NT2/D1 (cell line): ENCODE measurements at regions not wholly inside any gene's neighbourhood (a gene's known extent, or its start where the extent isn't known, plus 50 kb on each side); places are given as distances from the start of the nearest gene placed in this dataset.

Experiments
- DNase-seq: peaks from one replicate; pipeline ENCODE4 v3.0.0-alpha.2; 2011; ENCODE audit warnings: low read depth, low spot score
- H3K27me3 ChIP-seq: 2 replicates; pipeline ENCODE4 v1.6.0; 2011; ENCODE audit warnings: mild to moderate bottlenecking; ENCODE audit not compliant: insufficient read length, insufficient read depth
- H3K36me3 ChIP-seq: 2 replicates; pipeline ENCODE4 v1.6.1; 2011; ENCODE audit warnings: mild to moderate bottlenecking, low read length, mixed read lengths; ENCODE audit not compliant: insufficient read depth, insufficient read length
- H3K4me1 ChIP-seq: 2 replicates; pipeline ENCODE4 v1.5.1; 2011; ENCODE audit not compliant: insufficient read depth, insufficient read length
- H3K4me3 ChIP-seq: 2 replicates; pipeline ENCODE4 v1.5.1; 2011; ENCODE audit warnings: low read depth; ENCODE audit not compliant: insufficient read length
- H3K9ac ChIP-seq: 2 replicates; pipeline ENCODE4 v1.6.0; 2011; ENCODE audit warnings: low read depth; ENCODE audit not compliant: insufficient read length
- H3K9me3 ChIP-seq: 2 replicates; pipeline ENCODE4 v1.5.1; 2011; ENCODE audit warnings: mild to moderate bottlenecking, low read length; ENCODE audit not compliant: insufficient read depth
- SUZ12 ChIP-seq: IDR thresholded peaks from 2 replicates; pipeline ENCODE4 v1.6.1; 2011; ENCODE audit not compliant: insufficient read length, insufficient read depth; ENCODE audit errors: extremely low read depth
- YY1 ChIP-seq: IDR thresholded peaks from 2 replicates; pipeline ENCODE4 v1.6.1; 2011; ENCODE audit not compliant: insufficient read length, insufficient read depth
- ZNF274 ChIP-seq: IDR thresholded peaks from 2 replicates; pipeline ENCODE4 v1.6.1; 2011; ENCODE audit warnings: mild to moderate bottlenecking, low read depth, low read length

DNA sequence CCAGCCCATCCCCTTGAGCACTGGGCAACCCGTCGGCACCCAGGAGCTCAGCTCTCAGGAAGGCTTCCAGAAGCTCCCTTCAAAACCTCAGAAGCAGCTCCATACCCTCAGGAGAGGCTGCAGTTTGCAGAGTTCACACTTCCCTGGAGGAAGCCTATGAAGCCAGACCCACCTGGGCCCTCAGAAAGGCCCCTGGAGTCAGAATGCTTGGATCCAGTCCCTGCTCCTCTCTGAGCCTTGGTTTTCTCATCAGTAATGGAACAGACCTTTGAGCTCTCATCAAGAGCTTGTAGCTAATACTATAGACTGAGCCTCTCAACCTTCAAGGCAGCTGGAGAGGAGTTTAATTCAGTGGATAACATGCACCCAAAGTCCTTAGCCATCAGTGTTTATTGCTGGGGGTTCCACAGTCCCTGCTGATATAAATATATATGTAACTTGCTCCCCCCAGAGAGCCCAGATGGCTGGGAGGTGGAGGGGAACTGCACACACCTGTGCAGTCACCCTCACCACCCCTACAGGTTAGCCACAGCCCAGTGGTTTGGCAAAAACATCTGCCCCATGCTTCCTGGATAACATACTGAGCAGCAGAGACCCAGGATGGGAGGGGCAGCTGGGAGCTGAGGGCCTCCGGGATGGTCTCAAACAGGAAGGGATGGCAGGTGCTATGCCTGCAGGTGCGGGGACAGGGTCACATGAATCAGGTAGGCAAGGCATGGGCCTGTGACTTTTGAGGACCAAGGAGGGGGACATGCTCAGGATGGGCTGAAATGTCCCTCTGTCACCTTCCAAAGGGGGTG lies 120.1 kb downstream of the SNX5 start:
- TF ChIP-seq ZNF274 (no peak), SUZ12 (no peak), YY1 (no peak)
- Histone ChIP-seq H3K4me3 (no peak overlapping the region), H3K9me3 (no peaks in the 10 kb centered on the region), H3K9ac (no peak overlapping the region), H3K36me3 (no peaks in the 10 kb centered on the region), H3K4me1 (peaks cover 2% of the 10 kb centered on the region), H3K27me3 (no peaks in the 10 kb centered on the region)
- no peak for DNase-seq

- Histone ChIP-seq H3K9me3 (no peaks in the 10 kb centered on the region), H3K4me1 (peaks cover 2% of the 10 kb centered on the region), H3K4me3 (no peak overlapping the region), H3K27me3 (no peaks in the 10 kb centered on the region), H3K36me3 (no peaks in the 10 kb centered on the region), H3K9ac (no peak overlapping the region)
- TF ChIP-seq YY1: no peak
- TF ChIP-seq SUZ12: no peak
- no peak for TF ChIP-seq ZNF274
- DNase-seq: no peak
These were observed 122.7 kb downstream of the SNX5 start for GRCh38 chr20:17845701-17846475.

DNA sequence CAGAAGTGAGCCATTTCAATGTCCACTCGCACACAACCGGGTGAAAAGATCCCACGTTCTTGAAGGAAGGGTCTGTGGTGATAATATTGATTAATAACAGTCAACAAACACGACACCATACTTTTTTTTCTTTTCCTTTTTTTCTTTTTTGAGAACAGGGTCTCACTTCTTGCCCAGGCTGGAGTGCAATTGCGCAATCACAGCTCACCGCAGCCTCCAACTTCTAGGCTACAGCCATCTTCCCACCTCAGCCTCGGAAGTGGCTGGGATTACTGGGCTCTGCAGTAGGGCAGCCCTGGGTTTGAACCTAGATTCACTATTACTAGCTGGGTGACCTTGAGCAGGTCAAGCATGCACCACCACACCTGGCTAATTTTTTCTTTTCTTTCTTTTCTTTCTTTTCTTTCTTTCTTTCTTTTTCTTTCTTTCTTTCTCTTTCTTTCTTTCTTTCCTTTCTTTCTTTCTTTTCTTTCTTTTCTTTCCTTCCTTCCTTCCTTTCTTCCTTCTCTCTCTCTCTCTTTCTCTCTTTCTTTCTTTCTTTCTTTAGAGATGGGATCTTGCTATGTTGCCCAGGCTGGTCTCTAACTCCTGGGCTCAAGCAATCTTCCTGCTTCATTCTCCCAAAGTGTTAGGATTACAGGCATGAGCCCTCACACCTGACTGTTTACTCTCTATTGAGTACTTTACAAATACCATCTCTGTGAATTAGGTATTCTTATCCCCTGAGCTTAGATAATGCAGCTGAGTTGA lies 123.9 kb downstream of the SNX5 start:
- H3K4me1 ChIP-seq: peaks cover 2% of the 10 kb centered on the region
- no peak for DNase-seq
- 0 out of 2 replicates have a peak, but pooled peaks cover 5% of the 10 kb centered on the region for H3K9me3 ChIP-seq
- TF ChIP-seq SUZ12 (no peak), YY1 (no peak), ZNF274 (no peak)
- no peaks in the 10 kb centered on the region for H3K36me3 ChIP-seq
- H3K4me3 ChIP-seq: no peak overlapping the region
- H3K27me3 ChIP-seq: no peaks in the 10 kb centered on the region
- no peak overlapping the region for H3K9ac ChIP-seq

DNA sequence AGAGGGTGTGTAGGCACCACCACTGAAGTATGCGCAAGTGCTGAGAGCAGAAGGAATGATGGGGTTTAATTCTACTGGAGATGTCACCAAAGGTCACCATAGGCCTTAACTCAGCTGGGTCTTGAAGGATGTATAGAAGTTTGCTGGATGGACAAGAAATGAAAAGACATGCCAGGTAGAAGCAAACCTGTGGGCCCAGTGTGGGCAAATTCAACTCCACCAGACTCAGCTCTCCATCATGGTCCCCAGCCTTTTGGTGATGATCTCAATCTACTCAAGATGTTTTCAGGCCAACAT lies 124.5 kb downstream of the SNX5 start:
- 0 out of 2 replicates have a peak, but pooled peaks cover 5% of the 10 kb centered on the region for H3K9me3 ChIP-seq
- no peaks in the 10 kb centered on the region for H3K27me3 ChIP-seq
- no peaks in the 10 kb centered on the region for H3K36me3 ChIP-seq
- peaks cover 2% of the 10 kb centered on the region for H3K4me1 ChIP-seq
- no peak overlapping the region for H3K9ac ChIP-seq
- TF ChIP-seq ZNF274 (no peak), YY1 (no peak), SUZ12 (no peak)
- no peak overlapping the region for H3K4me3 ChIP-seq
- no peak for DNase-seq

GRCh38 chr20:17843246-17844132 lies 125.1 kb downstream of the SNX5 start:
- TF ChIP-seq YY1 (no peak), SUZ12 (no peak), ZNF274 (no peak)
- Histone ChIP-seq H3K4me3 (no peak overlapping the region), H3K36me3 (no peaks in the 10 kb centered on the region), H3K4me1 (peaks cover 2% of the 10 kb centered on the region), H3K9ac (no peak overlapping the region), H3K27me3 (no peaks in the 10 kb centered on the region), H3K9me3 (0 out of 2 replicates have a peak, but pooled peaks cover 5% of the 10 kb centered on the region)
- DNase-seq: no peak

GRCh38 chr20:17841751-17842215 lies 126.8 kb downstream of the SNX5 start:
- H3K27me3 ChIP-seq: no peaks in the 10 kb centered on the region
- DNase-seq: no peak
- H3K9me3 ChIP-seq: 0 out of 2 replicates have a peak, but pooled peaks cover 5% of the 10 kb centered on the region
- peaks cover 2% of the 10 kb centered on the region for H3K4me1 ChIP-seq
- H3K4me3 ChIP-seq: no peak overlapping the region
- H3K36me3 ChIP-seq: no peaks in the 10 kb centered on the region
- TF ChIP-seq SUZ12: no peak
- TF ChIP-seq YY1: no peak
- TF ChIP-seq ZNF274: no peak
- no peak overlapping the region for H3K9ac ChIP-seq
